IMR-90 (cell line): ENCODE measurements at regions not wholly inside any gene's neighbourhood (a gene's known extent, or its start where the extent isn't known, plus 50 kb on each side); places are given as distances from the start of the nearest gene placed in this dataset.

ENCODE experiments used
- MAZ ChIP-seq: IDR thresholded peaks from 2 replicates; pipeline ENCODE4 v1.6.1; 2012; ENCODE audit warnings: low read depth, mild to moderate bottlenecking, low read length, improper control_type of control experiment, moderate library complexity, borderline replicate concordance
- POLR2A ChIP-seq: IDR thresholded peaks from 2 replicates; pipeline ENCODE4 v1.6.1; 2012; ENCODE audit warnings: mild to moderate bottlenecking, low read depth, low read length
- TF ChIP-seq, protein P1 (sequence below): conservative IDR thresholded peaks from 2 replicates; pipeline ENCODE4 v1.5.1; 2012; ENCODE audit warnings: mild to moderate bottlenecking, low read depth, low read length, improper control_type of control experiment

DNA sequence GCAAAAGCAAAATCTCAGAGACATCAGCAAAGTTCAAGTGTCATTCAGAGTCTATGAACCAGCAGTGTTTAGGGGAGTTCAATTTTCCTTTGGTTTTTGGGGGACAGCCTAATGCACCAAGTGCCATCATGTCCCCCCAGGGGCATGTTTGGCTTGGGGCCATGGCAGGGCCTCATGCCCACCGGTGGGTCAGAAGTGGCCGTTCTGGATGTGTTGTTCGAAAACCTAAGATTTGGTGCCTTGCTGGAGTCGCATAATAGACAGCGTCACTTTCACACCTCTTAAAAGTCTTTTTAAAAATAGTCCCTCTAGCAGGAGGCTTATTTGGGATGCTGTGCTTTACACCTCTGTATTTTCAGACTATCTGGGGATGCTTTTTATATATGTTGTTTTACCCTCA is 250.1 kb downstream of the ZNF536 start:
- no peak for TF ChIP-seq POLR2A
- TF ChIP-seq MAZ: no peak
- TF ChIP-seq, protein P1, sequence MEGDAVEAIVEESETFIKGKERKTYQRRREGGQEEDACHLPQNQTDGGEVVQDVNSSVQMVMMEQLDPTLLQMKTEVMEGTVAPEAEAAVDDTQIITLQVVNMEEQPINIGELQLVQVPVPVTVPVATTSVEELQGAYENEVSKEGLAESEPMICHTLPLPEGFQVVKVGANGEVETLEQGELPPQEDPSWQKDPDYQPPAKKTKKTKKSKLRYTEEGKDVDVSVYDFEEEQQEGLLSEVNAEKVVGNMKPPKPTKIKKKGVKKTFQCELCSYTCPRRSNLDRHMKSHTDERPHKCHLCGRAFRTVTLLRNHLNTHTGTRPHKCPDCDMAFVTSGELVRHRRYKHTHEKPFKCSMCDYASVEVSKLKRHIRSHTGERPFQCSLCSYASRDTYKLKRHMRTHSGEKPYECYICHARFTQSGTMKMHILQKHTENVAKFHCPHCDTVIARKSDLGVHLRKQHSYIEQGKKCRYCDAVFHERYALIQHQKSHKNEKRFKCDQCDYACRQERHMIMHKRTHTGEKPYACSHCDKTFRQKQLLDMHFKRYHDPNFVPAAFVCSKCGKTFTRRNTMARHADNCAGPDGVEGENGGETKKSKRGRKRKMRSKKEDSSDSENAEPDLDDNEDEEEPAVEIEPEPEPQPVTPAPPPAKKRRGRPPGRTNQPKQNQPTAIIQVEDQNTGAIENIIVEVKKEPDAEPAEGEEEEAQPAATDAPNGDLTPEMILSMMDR: no peak
